ENCODE measurements at regions not wholly inside any gene's neighbourhood (a gene's known extent, or its start where the extent isn't known, plus 50 kb on each side); places are given as distances from the start of the nearest gene placed in this dataset.

GRCh38 chr17:34413443-34414119 is 50.5 kb upstream of the CCL1 start:
- DNase-seq = no peak

- DNase-seq = no peak
These were observed 50.0 kb upstream of the CCL1 start for GRCh38 chr17:34412965-34413441.
